Muscle of leg (tissue), 3 donors: ENCODE measurements at regions not wholly inside any gene's neighbourhood (a gene's known extent, or its start where the extent isn't known, plus 50 kb on each side); places are given as distances from the start of the nearest gene placed in this dataset.
A peak's percentile ranks its signal among the peaks of the same experiment; 100 is the strongest.

ENCODE experiments used
- DNase-seq: peaks from one replicate; pipeline ENCODE4 v3.0.0; 2013
- H3K27ac ChIP-seq: one replicate; pipeline ENCODE4 v1.5.1; 2013; ENCODE audit warnings: mild to moderate bottlenecking, low read length, control low read depth
- H3K27me3 ChIP-seq: one replicate; pipeline ENCODE4 v1.6.1; 2013; ENCODE audit warnings: low read length; ENCODE audit not compliant: control insufficient read depth, insufficient read depth
- H3K36me3 ChIP-seq: one replicate; pipeline ENCODE4 v1.6.1; 2013; ENCODE audit warnings: low read length; ENCODE audit not compliant: control insufficient read depth, insufficient read depth
- H3K4me1 ChIP-seq: one replicate; pipeline ENCODE4 v1.6.1; 2013; ENCODE audit warnings: low read length; ENCODE audit not compliant: control insufficient read depth, insufficient read depth
- H3K4me3 ChIP-seq: one replicate; pipeline ENCODE4 v1.5.1; 2013; ENCODE audit warnings: low read length, control low read depth
- H3K9me3 ChIP-seq: replicated peaks from 2 replicates; pipeline ENCODE4 v1.6.1; 2013; ENCODE audit warnings: low read depth, low read length; ENCODE audit not compliant: control insufficient read depth
- WGBS: methylation state at CpG from one replicate; pipeline ENCODE4 v1.1.5; 2013; ENCODE audit warnings: missing lambda C conversion rate; ENCODE audit not compliant: insufficient coverage; 5-methylcytosine and 5-hydroxymethylcytosine counted together

DNA sequence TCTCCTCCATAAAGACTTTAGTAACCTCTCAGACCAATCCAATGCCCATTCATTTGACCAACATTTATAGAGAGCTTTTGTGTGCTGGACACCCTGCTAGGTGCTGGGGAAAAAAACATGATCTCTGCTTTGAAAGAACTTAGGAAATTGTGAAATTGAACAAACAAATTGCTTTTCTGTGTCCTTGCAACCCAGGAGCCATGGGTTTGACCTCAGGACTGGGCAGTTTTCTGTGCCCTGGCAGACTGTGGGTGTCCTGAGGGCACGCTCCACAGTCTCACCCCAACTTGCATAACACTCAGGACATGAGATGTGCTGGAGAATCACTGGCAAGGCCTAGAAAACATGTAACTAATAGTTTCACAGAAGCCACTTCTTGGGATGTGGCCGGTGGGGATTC is 429.1 kb upstream of the ZMIZ1 start:
- H3K27me3 ChIP-seq: peaks cover 2% of the 10 kb centered on the region
- H3K9me3 ChIP-seq: no peaks in the 10 kb centered on the region
- peaks cover 15% of the 10 kb centered on the region for H3K4me1 ChIP-seq
- no peaks in the 10 kb centered on the region for H3K36me3 ChIP-seq
- H3K4me3 ChIP-seq: no peak overlapping the region
- no peak for DNase-seq
- no CpG with 5 or more reads among the region's 2 CpGs for WGBS
- no peak overlapping the region for H3K27ac ChIP-seq

DNA sequence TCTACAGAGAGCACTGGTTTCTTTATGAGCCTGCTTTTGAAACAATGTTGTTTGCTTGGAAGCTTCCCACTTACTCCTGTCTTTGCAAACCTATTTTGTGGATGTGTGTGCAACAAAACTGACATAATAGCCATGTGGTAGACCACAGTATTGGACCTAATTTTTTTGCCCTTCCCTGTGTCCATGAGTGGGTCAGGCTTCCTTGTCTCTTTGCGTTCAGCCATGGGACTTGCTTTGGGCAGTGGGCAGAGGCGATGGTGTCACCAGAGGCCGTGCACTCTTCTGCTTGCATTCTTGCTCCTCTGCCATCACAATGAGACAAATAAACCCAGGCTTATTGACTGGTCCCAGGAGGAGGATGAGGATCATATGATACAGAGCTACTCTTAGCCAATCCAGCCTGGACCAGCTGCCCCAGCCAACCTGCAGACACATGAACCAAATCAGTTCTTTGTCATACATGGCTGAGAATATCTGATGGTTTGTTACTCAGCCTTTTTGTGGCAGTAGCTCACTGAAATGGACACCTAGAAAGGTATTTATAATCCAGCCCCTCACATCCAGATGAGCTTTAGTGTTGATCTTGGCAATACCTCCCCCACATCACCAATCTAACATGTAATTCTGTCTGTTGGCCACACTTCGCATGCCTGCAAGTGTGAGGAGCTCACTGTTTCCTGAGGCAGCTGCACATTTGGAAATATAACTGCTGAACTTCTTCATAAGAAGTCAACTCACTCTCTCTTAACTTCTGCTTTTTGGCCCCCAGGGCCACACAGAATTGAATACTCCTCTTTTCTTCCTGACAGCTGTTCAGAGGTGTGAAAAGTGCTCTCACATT is 427.8 kb upstream of the ZMIZ1 start:
- no peak overlapping the region for H3K4me3 ChIP-seq
- no peaks in the 10 kb centered on the region for H3K9me3 ChIP-seq
- no peaks in the 10 kb centered on the region for H3K36me3 ChIP-seq
- peak; percentile 63 for DNase-seq
- 35% methylated on average over 2 of the region's 4 CpGs for WGBS
- H3K27ac ChIP-seq: no peak overlapping the region
- peaks cover 15% of the 10 kb centered on the region for H3K4me1 ChIP-seq
- peaks cover 2% of the 10 kb centered on the region for H3K27me3 ChIP-seq

DNA sequence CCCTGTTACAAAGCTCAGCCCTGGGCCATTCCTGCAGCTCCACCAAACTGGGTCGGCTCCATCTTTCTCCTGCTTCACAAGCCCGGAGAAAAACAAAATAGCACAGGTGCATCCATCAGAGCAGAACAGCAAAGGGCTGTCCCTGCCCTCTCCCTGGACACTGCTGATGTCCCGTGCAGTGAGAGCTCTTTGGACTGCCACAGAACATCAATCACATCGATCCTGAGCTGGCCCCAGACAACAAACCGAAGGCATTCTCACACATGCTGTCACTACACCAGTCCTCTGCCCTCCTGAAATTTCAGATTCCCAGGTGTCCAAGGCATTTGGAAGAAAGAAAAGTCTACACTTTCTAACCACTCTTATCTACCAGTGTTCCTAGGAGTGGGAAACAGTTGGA is 427.1 kb upstream of the ZMIZ1 start:
- no peak for DNase-seq
- Histone ChIP-seq H3K9me3 (no peaks in the 10 kb centered on the region), H3K27me3 (peaks cover 2% of the 10 kb centered on the region), H3K27ac (no peak overlapping the region), H3K4me3 (no peak overlapping the region), H3K36me3 (no peaks in the 10 kb centered on the region), H3K4me1 (peaks cover 15% of the 10 kb centered on the region)
- 33% methylated on average over 4 of the region's 5 CpGs for WGBS

DNA sequence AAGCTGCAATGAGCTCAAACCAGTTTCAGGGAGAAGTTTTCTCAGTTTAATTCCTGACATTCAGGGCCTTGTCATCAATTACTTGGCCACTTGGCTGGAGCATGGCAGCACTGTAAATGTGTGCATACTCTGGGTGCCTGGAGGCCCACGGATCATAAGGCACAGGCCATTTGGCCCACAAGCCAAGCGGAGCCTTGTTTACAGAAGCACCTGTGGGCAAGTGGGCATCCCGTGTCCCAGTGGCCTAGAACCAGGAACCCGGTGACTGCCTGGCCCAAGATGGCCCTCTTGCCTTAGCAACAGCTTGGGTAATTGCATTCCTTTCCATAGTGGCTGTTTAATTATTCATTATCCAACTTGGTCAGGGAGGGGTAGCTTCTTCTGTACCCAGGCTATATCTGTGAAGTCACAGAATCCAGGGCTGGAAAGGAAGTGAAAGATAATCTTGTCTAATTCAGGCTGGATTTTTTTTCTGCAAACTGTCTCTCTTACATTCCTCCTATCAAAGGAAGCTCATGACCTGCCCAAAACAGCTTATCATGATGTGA is 426.4 kb upstream of the ZMIZ1 start:
- no peak overlapping the region for H3K4me3 ChIP-seq
- WGBS: 87% methylated on average over 2 of the region's 4 CpGs
- H3K4me1 ChIP-seq: peaks cover 15% of the 10 kb centered on the region
- no peaks in the 10 kb centered on the region for H3K36me3 ChIP-seq
- no peak overlapping the region for H3K27ac ChIP-seq
- no peak for DNase-seq
- peaks cover 1% of the 10 kb centered on the region for H3K27me3 ChIP-seq
- no peaks in the 10 kb centered on the region for H3K9me3 ChIP-seq

DNA sequence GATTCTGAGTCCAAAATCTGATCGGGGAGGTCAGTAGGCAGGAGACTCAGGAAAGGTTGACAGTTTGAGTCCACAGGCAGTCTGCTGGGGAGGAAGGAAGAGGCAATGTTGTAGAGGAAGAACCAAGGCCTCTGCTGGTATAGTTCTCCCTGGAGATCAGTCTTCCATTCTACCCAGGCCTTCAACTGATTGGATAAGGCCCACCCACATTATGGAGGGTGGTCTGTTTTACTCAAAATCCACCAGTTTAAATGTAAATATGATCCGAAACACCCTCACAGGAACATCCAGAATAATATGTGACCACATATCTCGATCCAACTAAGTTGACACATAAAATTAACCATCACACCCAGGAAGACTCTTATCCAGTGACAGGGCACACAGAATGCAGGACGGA is 425.3 kb upstream of the ZMIZ1 start:
- H3K27ac ChIP-seq: no peak overlapping the region
- no peaks in the 10 kb centered on the region for H3K9me3 ChIP-seq
- WGBS: 95% methylated on average over 3 of the region's 4 CpGs
- no peaks in the 10 kb centered on the region for H3K27me3 ChIP-seq
- DNase-seq: no peak
- H3K4me3 ChIP-seq: no peak overlapping the region
- no peaks in the 10 kb centered on the region for H3K36me3 ChIP-seq
- peaks cover 15% of the 10 kb centered on the region for H3K4me1 ChIP-seq

DNA sequence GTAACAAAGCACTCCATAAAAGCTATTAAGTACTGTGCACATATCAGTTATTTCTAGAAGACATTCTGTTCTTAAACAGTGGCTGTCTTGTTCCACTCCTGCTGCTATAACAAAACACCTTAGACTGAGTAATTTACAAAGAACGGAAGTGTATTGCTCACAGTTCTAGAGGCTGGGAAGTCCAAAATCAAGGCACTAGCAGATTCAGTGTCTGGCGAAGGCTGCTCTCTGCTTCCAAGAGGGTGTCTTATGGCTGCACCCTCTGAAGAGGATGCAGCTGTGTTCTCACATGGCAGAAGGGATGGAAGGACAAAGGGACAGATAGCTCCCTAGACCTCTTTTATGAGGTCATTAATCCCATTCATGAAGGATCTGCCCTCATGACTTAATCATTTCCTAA is 424.2 kb upstream of the ZMIZ1 start:
- 75% methylated on average over 2 of the region's 2 CpGs for WGBS
- H3K36me3 ChIP-seq: no peaks in the 10 kb centered on the region
- peaks cover 15% of the 10 kb centered on the region for H3K4me1 ChIP-seq
- DNase-seq: no peak
- no peaks in the 10 kb centered on the region for H3K27me3 ChIP-seq
- H3K27ac ChIP-seq: no peak overlapping the region
- H3K9me3 ChIP-seq: no peaks in the 10 kb centered on the region
- H3K4me3 ChIP-seq: no peak overlapping the region

DNA sequence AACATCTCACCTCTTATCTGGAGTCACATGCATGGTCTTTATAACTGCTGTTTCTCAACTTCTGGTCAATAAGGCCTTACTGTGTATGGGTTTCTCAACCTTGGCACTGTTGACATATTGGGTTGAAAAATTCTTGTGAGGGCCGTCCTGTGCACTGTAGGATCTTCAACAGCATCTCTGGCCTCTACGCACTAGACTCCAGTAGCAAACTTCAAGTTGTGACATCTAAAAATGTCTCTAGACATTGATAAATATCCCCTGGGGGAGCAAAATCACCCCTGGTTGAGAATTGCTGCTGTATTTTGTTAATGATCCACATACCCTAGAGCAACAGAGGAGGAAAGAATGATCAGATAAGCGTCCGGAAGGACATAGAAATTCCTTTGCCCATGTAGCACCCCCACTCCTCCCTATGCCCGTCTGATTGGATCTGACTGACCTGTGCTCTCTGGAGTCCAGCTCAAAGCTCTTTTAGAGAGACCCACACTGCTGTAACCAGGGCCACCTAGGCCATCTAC is 423.5 kb upstream of the ZMIZ1 start:
- no peaks in the 10 kb centered on the region for H3K36me3 ChIP-seq

DNA sequence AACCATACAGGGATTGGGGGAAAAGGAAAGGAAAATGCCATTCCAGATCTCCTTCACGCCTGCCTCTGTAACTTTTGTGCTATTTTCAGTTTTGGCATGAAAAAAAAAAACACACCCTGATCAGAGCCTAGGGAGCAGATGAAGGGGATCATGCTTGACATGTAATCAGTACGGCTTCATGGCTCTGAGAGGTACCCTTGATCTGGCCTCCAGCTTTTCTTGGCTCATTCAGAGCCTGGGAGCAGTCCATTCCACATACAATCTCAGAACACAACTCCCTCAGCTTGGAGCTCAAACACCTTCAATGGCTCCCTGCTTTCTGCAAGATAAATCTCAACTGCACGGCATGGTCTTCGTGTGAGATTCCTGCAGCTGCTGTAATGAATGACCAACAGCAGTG is 422.8 kb upstream of the ZMIZ1 start:
- H3K36me3 ChIP-seq: no peaks in the 10 kb centered on the region
- H3K27ac ChIP-seq: no peak overlapping the region
- DNase-seq: no peak
- H3K9me3 ChIP-seq: no peaks in the 10 kb centered on the region
- no peak overlapping the region for H3K4me3 ChIP-seq
- WGBS: 77% methylated on average over 3 of the region's 4 CpGs
- H3K4me1 ChIP-seq: peaks cover 14% of the 10 kb centered on the region
- H3K27me3 ChIP-seq: no peaks in the 10 kb centered on the region

More for the DNA sequence above, 423.5 kb upstream of the ZMIZ1 start:
- WGBS: no CpG with 5 or more reads among the region's 5 CpGs
- Histone ChIP-seq H3K27me3 (no peaks in the 10 kb centered on the region), H3K9me3 (no peaks in the 10 kb centered on the region), H3K4me1 (peaks cover 15% of the 10 kb centered on the region), H3K4me3 (no peak overlapping the region), H3K27ac (no peak overlapping the region)
- DNase-seq: no peak

DNA sequence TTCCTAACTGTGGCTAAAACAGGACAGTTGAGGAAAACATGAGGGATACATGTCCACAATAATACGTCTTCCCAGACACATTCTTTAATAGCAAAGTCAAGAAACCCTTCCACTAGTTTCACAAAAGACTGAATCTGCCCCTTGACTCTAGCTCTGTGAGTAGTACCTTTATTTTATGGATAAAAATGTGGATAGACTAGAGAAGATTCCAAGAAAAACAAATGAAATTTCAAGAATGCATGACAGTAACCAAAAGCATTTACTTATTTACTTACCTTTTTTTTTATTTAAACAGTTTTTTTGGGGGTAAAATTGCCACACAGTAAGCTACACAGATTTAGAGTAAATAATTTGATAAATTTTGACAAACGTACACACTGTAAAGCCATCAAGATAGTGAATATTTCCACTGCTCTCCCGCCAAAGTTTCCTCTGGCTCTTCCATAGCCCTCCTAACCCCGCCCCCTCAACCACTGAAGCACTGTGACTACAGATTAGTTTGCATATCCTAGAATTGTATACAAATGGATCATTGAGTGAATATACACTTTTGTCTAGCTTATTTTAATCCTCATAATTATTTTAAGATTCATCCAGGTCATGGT is 420.4 kb upstream of the ZMIZ1 start:
- no peak overlapping the region for H3K27ac ChIP-seq
- H3K4me3 ChIP-seq: no peak overlapping the region
- H3K9me3 ChIP-seq: no peaks in the 10 kb centered on the region
- no peaks in the 10 kb centered on the region for H3K36me3 ChIP-seq
- peaks cover under 1% of the 10 kb centered on the region for H3K27me3 ChIP-seq
- peak; percentile 61 for DNase-seq
- no CpG with 5 or more reads among the region's 4 CpGs for WGBS
- no peaks in the 10 kb centered on the region for H3K4me1 ChIP-seq

DNA sequence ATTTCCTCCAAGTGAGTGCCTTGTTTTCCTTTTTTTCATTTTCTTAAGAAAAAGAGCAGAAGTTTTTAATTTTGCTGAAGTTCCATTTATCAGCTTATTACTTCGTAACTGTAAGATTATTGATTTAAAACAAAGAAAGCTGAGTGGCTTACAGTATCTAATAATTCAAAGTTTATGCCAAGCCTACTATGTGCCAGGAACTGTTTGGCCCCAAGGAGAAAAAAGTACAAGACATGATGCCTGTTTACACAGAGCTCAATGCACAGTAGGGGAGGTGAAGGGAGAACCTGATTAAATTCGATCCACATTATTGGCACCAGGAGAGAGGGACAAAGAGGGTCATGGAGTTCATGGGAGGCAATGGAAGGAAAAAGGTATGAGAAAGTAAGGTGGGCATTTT is 419.3 kb upstream of the ZMIZ1 start:
- no peak for DNase-seq
- Histone ChIP-seq H3K27ac (no peak overlapping the region), H3K27me3 (peaks cover 5% of the 10 kb centered on the region), H3K4me1 (no peaks in the 10 kb centered on the region), H3K36me3 (no peaks in the 10 kb centered on the region), H3K9me3 (no peaks in the 10 kb centered on the region), H3K4me3 (no peak overlapping the region)
- WGBS: no CpG with 5 or more reads among the region's 2 CpGs
